ELR (cell line): ENCODE measurements at regions not wholly inside any gene's neighbourhood (a gene's known extent, or its start where the extent isn't known, plus 50 kb on each side); places are given as distances from the start of the nearest gene placed in this dataset.

Source experiments
- DNase-seq: peaks from one replicate; pipeline ENCODE4 v3.0.0-alpha.2; 2015; ENCODE audit warnings: low read depth

DNA sequence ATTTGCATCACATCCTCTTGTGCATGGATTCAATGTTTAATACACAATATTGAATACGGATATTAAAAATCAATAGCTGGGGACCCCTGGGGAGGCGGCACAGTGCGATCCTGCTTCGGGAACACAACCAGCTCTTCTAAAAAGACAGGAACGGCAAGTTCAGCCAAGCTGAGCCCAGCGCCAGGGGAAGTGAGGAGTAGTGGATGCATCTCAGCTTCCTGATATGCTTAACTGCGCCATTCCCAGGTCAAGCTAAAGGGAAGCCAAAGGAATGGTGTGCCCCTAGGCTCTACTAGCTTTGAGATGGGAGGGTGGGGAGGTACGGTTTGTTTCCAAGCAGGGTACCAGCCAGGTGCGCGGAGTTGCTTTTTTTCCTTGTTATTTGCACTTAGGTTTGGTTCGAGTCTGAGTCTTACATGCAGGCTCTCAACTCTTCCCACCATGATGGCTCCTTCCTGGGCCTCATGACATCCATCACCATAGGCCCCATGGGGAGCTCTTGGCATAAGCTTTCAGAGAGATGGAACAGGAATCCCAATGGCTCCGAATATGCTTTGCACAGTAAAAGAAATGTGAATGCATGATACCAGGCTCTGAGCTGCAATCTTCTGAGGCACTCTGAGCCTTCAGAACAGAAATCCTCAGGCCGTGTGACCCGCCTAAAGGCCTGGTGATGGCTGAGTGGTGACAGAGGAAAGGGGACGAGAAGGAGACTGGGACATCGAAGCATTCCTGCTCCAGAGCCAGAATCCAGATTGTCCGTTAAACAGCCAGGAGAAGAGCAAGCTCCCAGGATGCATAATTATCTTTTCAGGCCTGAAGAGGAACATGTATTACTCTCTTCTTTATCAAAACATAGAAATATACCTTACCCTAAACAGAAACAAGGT lies 51.8 kb upstream of the BCOR start:
- DNase-seq: no peak

DNA sequence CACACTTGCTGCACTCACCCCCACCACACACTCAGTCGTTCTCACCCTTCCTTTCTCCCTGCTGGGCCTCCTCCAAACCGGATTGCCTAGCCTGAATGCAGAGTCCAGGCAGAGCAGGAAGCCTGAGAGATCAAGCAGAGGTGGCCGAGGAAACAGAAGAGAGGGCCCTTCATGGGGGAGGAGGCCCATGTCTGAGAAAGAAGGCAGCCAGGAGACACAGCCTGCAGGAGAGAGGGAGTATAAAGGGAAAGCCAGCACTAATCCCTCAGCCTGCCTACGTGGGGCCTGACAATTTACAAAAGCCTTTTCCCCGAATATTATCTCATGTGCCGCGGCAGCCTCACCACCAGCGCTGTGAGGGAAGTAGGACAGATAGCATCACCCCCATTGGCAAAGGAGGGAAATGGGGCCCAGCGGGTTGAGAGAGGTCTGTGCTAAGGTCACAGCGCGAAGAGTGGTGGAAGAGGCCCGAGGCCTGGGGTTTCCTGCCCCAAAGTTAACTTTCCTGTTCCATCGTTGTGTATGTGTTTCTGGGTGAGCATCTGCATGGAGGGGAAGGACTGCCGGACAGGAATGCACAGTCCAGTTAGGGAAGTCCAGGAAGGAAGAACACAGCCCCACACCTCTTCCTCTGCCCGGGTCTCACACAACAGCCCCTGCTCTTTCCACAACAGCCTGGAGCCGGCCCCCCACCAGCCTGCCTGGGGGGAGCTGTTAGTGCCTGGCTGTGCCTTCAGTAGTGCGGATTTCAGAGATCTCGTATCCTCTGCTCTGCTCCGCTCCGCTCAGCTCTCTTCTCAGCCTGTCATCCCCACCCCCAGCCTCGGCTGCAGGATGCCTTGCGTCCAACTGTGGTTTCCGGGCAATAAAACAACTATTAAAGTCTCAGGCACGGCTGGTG lies 50.9 kb upstream of the BCOR start:
- no peak for DNase-seq

DNA sequence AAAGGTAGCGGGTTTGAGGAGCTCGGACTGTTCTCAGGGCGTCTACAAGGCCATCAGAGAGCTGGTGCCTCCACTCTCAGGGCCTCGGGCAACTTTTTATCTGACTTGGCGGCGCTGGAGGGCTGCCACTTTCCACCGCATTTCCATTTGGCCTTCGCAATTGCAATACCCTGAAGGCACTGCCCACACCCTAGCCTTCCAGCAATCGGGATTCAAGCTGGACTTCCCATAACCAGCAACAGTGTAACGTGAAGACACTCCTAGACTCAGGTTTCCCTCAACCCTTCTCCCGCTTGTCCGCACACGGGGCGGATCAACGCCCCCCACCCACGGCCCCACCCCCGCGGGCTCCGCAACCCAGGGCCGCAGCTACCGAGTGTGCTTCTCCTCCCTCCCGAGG lies 50.2 kb upstream of the BCOR start:
- DNase-seq: no peak
